HepG2 (cell line): ENCODE measurements at regions not wholly inside any gene's neighbourhood (a gene's known extent, or its start where the extent isn't known, plus 50 kb on each side); places are given as distances from the start of the nearest gene placed in this dataset.

Source experiments
- ATAC-seq: fragments of 200-7000 bp; cut with Tn5 transposase; 3 replicates; pipeline ENCODE4 v1.9.1; 2020; ENCODE audit warnings: mild to moderate bottlenecking, moderate library complexity
- BruUV-seq: library from RNA; stranded (reverse); fragments of 400-500 nt; replicated peaks from 2 replicates; lab custom pipeline; 2021; lab: Mats Ljungman, UMichigan
- CTCF ChIA-PET: fragments of 300-600 bp; formaldehyde crosslinking; extraction: SDS; loops from one replicate; lab custom pipeline; 2021; ENCODE audit warnings: low total read pairs, inconsistent platforms, low intra/inter-chr PET ratio; lab: Yijun Ruan, JAX
- POLR2A ChIA-PET: fragments of 350-600 bp; sonication (Branson Sonifier 250); formaldehyde crosslinking; loops from one replicate; lab custom pipeline; 2020; ENCODE audit warnings: antibody characterized with exemption, inconsistent platforms; lab: Yijun Ruan, JAX
- DNase-seq: peaks from one replicate; pipeline ENCODE4 v3.0.0-alpha.2; 2015; ENCODE audit warnings: low spot score
- FAIRE-seq: peaks from 3 replicates; lab custom pipeline; 2011; peaks lifted over from hg19 to GRCh38; lab: Jason Lieb, UNC
- H2AFZ ChIP-seq: one replicate; pipeline ENCODE4 v1.6.1; 2011; ENCODE audit warnings: low read length, inconsistent platforms
- H3K27ac ChIP-seq: fragments of 300-600 bp; 3 replicates; pipeline ENCODE4 v1.8.0; 2011; ENCODE audit warnings: mixed run types, mild to moderate bottlenecking, mixed read lengths, low read length, inconsistent platforms; ENCODE audit not compliant: insufficient read depth; ENCODE audit errors: extremely low read length
- H3K27me3 ChIP-seq, 2 experiments: fragments of 200-600 bp in 1 of 2; 2 replicates in 1 of 2; 3 replicates in 1 of 2; pipeline versions ENCODE4 v1.6.0 to v1.8.0; 2011; ENCODE audit warnings: low read length in 2 of 2, mild to moderate bottlenecking in 2 of 2, moderate library complexity in 2 of 2, inconsistent platforms in 1 of 2; ENCODE audit not compliant: insufficient read depth in 2 of 2, control insufficient read depth in 1 of 2
- H3K36me3 ChIP-seq, 2 experiments: fragments of 200-600 bp in 1 of 2; replicated peaks in 1 of 2; 2 replicates in 1 of 2; 3 replicates in 1 of 2; pipeline versions ENCODE4 v1.5.1 to v1.8.0; 2011; ENCODE audit warnings: low read length in 2 of 2, inconsistent platforms in 1 of 2; ENCODE audit not compliant: insufficient read depth in 2 of 2, control insufficient read depth in 1 of 2
- H3K4me1 ChIP-seq: 2 replicates; pipeline ENCODE4 v1.5.1; 2012; ENCODE audit warnings: low read length, inconsistent platforms; ENCODE audit not compliant: insufficient read depth
- H3K4me2 ChIP-seq: 2 replicates; pipeline ENCODE4 v1.6.0; 2011; ENCODE audit warnings: low read depth, low read length, inconsistent platforms
- H3K4me3 ChIP-seq, 3 experiments: fragments of 200-600 bp in 1 of 3; sonication (generic), shearing (Covaris generic) in 1 of 3; replicated peaks in 1 of 3; 2 replicates each; pipeline ENCODE4 v1.5.1; 2011 to 2016; ENCODE audit warnings: low read length in 3 of 3, inconsistent platforms in 2 of 3, low read depth in 2 of 3, mild to moderate bottlenecking in 2 of 3, control low read depth in 1 of 3, mixed read lengths in 1 of 3; ENCODE audit not compliant: insufficient read depth in 1 of 3
- H3K79me2 ChIP-seq: one replicate; pipeline ENCODE4 v1.6.1; 2011; ENCODE audit warnings: low read length, inconsistent platforms; ENCODE audit not compliant: insufficient read depth
- H3K9ac ChIP-seq: 2 replicates; pipeline ENCODE4 v1.6.0; 2011; ENCODE audit warnings: mild to moderate bottlenecking, low read depth, low read length, inconsistent platforms; ENCODE audit not compliant: insufficient read depth
- H3K9me3 ChIP-seq: 2 replicates; pipeline ENCODE4 v1.5.1; 2012; ENCODE audit warnings: mild to moderate bottlenecking, low read length
- H4K20me1 ChIP-seq: 2 replicates; pipeline ENCODE4 v1.6.0; 2011; ENCODE audit warnings: inconsistent platforms, mild to moderate bottlenecking, low read length, moderate library complexity; ENCODE audit not compliant: insufficient read depth
- AKAP8 ChIP-seq: sonication (generic); formaldehyde crosslinking; IDR thresholded peaks from 2 replicates; pipeline ENCODE4 v1.5.1; 2020; ENCODE audit warnings: mild to moderate bottlenecking, missing genetic modification reagents
- ATAD3A ChIP-seq: sonication (generic); formaldehyde crosslinking; IDR thresholded peaks from 2 replicates; pipeline ENCODE4 v1.4.0; 2020; ENCODE audit warnings: missing genetic modification reagents
- CCDC6 ChIP-seq: sonication (generic); formaldehyde crosslinking; IDR thresholded peaks from 2 replicates; pipeline ENCODE4 v1.8.1; 2022; ENCODE audit warnings: mild to moderate bottlenecking, missing genetic modification reagents, moderate library complexity
- FOXC1 ChIP-seq: sonication (generic); formaldehyde crosslinking; IDR thresholded peaks from 2 replicates; pipeline ENCODE4 v1.8.0; 2022; ENCODE audit warnings: mild to moderate bottlenecking, missing genetic modification reagents, borderline replicate concordance
- GATAD1 ChIP-seq: IDR thresholded peaks from 2 replicates; pipeline ENCODE4 v1.6.1; 2016; ENCODE audit warnings: missing genetic modification reagents, missing compliant biosample characterization
- GPN1 ChIP-seq: sonication (generic); formaldehyde crosslinking; IDR thresholded peaks from 2 replicates; pipeline ENCODE4 v1.5.1; 2020; ENCODE audit warnings: missing genetic modification reagents, borderline replicate concordance
- KDM1A ChIP-seq: IDR thresholded peaks from 2 replicates; pipeline ENCODE4 v1.6.1; 2016; ENCODE audit warnings: missing compliant biosample characterization
- KDM2A ChIP-seq: sonication (generic); formaldehyde crosslinking; IDR thresholded peaks from 2 replicates; pipeline ENCODE4 v1.4.0; 2020; ENCODE audit warnings: low read depth, missing genetic modification reagents, borderline replicate concordance
- KDM6A ChIP-seq: IDR thresholded peaks from 2 replicates; pipeline ENCODE4 v1.6.1; 2016; ENCODE audit warnings: low read depth
- PHF21A ChIP-seq: sonication (generic); formaldehyde crosslinking; IDR thresholded peaks from 2 replicates; pipeline ENCODE4 v1.5.0; 2020; ENCODE audit warnings: mild to moderate bottlenecking, missing genetic modification reagents
- THAP11 ChIP-seq: IDR thresholded peaks from 2 replicates; pipeline ENCODE4 v1.6.1; 2016; ENCODE audit warnings: missing biosample characterization, missing genetic modification reagents
- YY1 ChIP-seq: IDR thresholded peaks from 2 replicates; pipeline ENCODE4 v1.6.1; 2011; ENCODE audit warnings: low read length, low read depth, moderate library complexity, mild to moderate bottlenecking; ENCODE audit not compliant: insufficient read depth, insufficient replicate concordance
- ZBTB38 ChIP-seq: sonication (generic); formaldehyde crosslinking; IDR thresholded peaks from 2 replicates; pipeline ENCODE4 v1.5.1; 2020; ENCODE audit warnings: mild to moderate bottlenecking, missing genetic modification reagents
- ZNF12 ChIP-seq: sonication (generic); formaldehyde crosslinking; IDR thresholded peaks from 2 replicates; pipeline ENCODE4 v1.5.0; 2020; ENCODE audit warnings: missing genetic modification reagents
- ZNF83 ChIP-seq: sonication (generic); formaldehyde crosslinking; IDR thresholded peaks from 2 replicates; pipeline ENCODE4 v1.4.0; 2020; ENCODE audit warnings: missing genetic modification reagents, mild to moderate bottlenecking, borderline replicate concordance
- ZNF891 ChIP-seq: sonication (generic); formaldehyde crosslinking; IDR thresholded peaks from 2 replicates; pipeline ENCODE4 v1.5.0; 2020; ENCODE audit warnings: mild to moderate bottlenecking, missing genetic modification reagents
- ZZZ3 ChIP-seq: sonication (generic); formaldehyde crosslinking; IDR thresholded peaks from 2 replicates; pipeline ENCODE4 v1.4.0; 2020; ENCODE audit warnings: missing genetic modification reagents, mild to moderate bottlenecking, borderline replicate concordance
- WGBS: methylation state at CpG from one replicate; pipeline ENCODE4 v1.1.6; 2017; ENCODE audit warnings: low lambda C conversion rate; 5-methylcytosine and 5-hydroxymethylcytosine counted together
- in situ Hi-C: cut with HindIII; loops from 2 replicates; pipeline ENCODE4 v1.10.0; 2017; ENCODE audit warnings: low pct_unique_long_range_greater_than_20kb; ENCODE audit not compliant: extremely low pct_ligation_motif_present
- intact Hi-C: fragments of 100-400 bp; cut with micrococcal nuclease; formaldehyde crosslinking; loops from one replicate; pipeline ENCODE4 v1.10.0; 2022; ENCODE audit not compliant: unreplicated experiment
- TF ChIP-seq, protein P1 (sequence below): sonication (generic); formaldehyde crosslinking; IDR thresholded peaks from 2 replicates; pipeline ENCODE4 v1.4.0; 2020; ENCODE audit warnings: low read depth, missing genetic modification reagents

- Histone ChIP-seq H3K27ac (no peak overlapping the region), H3K79me2 (no peaks in the 10 kb centered on the region), H3K4me1 (no peaks in the 10 kb centered on the region), H3K36me3 (no peaks in the 10 kb centered on the region), H2AFZ (no peak overlapping the region), H3K9me3 (no peaks in the 10 kb centered on the region), H4K20me1 (no peaks in the 10 kb centered on the region), H3K4me3 (no peak overlapping the region), H3K9ac (no peak overlapping the region), H3K27me3 (no peaks in the 10 kb centered on the region), H3K4me2 (no peak overlapping the region)
- no peak for ATAC-seq
- no peak for FAIRE-seq
- intact Hi-C loops = no loop called here
- BruUV-seq = no TSS peak
- in situ Hi-C loops = no loop called here
- CTCF ChIA-PET = no interaction called here
- DNase-seq = no peak
- 61% methylated on average over 3 of the region's 3 CpGs for WGBS
- POLR2A ChIA-PET = no interaction called here
- no peak for TF ChIP-seq PHF21A
- no peak for TF ChIP-seq CCDC6
- TF ChIP-seq, protein P1, sequence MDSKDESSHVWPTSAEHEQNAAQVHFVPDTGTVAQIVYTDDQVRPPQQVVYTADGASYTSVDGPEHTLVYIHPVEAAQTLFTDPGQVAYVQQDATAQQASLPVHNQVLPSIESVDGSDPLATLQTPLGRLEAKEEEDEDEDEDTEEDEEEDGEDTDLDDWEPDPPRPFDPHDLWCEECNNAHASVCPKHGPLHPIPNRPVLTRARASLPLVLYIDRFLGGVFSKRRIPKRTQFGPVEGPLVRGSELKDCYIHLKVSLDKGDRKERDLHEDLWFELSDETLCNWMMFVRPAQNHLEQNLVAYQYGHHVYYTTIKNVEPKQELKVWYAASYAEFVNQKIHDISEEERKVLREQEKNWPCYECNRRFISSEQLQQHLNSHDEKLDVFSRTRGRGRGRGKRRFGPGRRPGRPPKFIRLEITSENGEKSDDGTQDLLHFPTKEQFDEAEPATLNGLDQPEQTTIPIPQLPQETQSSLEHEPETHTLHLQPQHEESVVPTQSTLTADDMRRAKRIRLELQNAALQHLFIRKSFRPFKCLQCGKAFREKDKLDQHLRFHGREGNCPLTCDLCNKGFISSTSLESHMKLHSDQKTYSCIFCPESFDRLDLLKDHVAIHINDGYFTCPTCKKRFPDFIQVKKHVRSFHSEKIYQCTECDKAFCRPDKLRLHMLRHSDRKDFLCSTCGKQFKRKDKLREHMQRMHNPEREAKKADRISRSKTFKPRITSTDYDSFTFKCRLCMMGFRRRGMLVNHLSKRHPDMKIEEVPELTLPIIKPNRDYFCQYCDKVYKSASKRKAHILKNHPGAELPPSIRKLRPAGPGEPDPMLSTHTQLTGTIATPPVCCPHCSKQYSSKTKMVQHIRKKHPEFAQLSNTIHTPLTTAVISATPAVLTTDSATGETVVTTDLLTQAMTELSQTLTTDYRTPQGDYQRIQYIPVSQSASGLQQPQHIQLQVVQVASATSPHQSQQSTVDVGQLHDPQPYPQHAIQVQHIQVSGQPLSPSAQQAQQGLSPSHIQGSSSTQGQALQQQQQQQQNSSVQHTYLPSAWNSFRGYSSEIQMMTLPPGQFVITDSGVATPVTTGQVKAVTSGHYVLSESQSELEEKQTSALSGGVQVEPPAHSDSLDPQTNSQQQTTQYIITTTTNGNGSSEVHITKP (CRISPR knock-in tag) = no peak
- TF ChIP-seq KDM2A (CRISPR knock-in tag) = no peak
- TF ChIP-seq GATAD1 = no peak
- TF ChIP-seq ZZZ3 (CRISPR knock-in tag) = no peak
- TF ChIP-seq ZBTB38 (CRISPR knock-in tag) = no peak
- no peak for TF ChIP-seq ZNF12 (CRISPR knock-in tag)
- TF ChIP-seq ZNF83 (CRISPR knock-in tag) = no peak
- no peak for TF ChIP-seq FOXC1 (CRISPR knock-in tag)
- TF ChIP-seq THAP11 (CRISPR knock-in tag) = no peak
- no peak for TF ChIP-seq KDM1A (CRISPR knock-in tag)
- no peak for TF ChIP-seq ZNF891 (CRISPR knock-in tag)
- TF ChIP-seq AKAP8 = no peak
- no peak for TF ChIP-seq KDM6A
- no peak for TF ChIP-seq ATAD3A (CRISPR knock-in tag)
- no peak for TF ChIP-seq GPN1 (CRISPR knock-in tag)
- no peak for TF ChIP-seq YY1
Observed at GRCh38 chr7:112994656-112995055, 92.0 kb downstream of the GPR85 start.
